A549 (cell line): ENCODE measurements at regions not wholly inside any gene's neighbourhood (a gene's known extent, or its start where the extent isn't known, plus 50 kb on each side); places are given as distances from the start of the nearest gene placed in this dataset.
"Not testable (repeated sequence)": the region's sequence is repeated elsewhere in the genome, so short reads cannot be mapped to it uniquely, and the experiment has no call there.

ENCODE experiments used
- ATAC-seq, 2 experiments: fragments of 200-7000 bp in 1 of 2; fragments of >200 bp in 1 of 2; cut with Nextera tagmentation in 1 of 2; cut with Tn5 transposase in 1 of 2; 3 replicates each; pipeline versions ENCODE4 v1.8.0 to v1.9.1; 2018 to 2020; ENCODE audit warnings: mild to moderate bottlenecking in 1 of 2, moderate library complexity in 1 of 2
- CTCF ChIA-PET: fragments of 300-600 bp; sonication (Branson Sonifier 250); formaldehyde crosslinking; extraction: SDS; loops from one replicate; lab custom pipeline; 2021; ENCODE audit warnings: antibody characterized with exemption, inconsistent platforms; lab: Yijun Ruan, JAX
- POLR2A ChIA-PET: fragments of 350-600 bp; formaldehyde crosslinking; extraction: SDS; loops from one replicate; lab custom pipeline; 2021; ENCODE audit warnings: antibody characterized with exemption, inconsistent platforms; lab: Yijun Ruan, JAX
- DNase-seq, 2 experiments: peaks; one replicate each; pipeline versions ENCODE4 v3.0.0 to v3.0.0-alpha.2; 2011 to 2016; ENCODE audit warnings: low read depth in 1 of 2, low spot score in 1 of 2
- FAIRE-seq: peaks from 2 replicates; lab custom pipeline; 2011; peaks lifted over from hg19 to GRCh38; lab: Jason Lieb, UNC
- H3K27ac ChIP-seq, 2 experiments: fragments of >200 bp; sonication (Bioruptor Twin); formaldehyde crosslinking; 3 replicates each; pipeline ENCODE4 v1.5.1; 2016 to 2017
- H3K4me1 ChIP-seq: fragments of >200 bp; sonication (Bioruptor Twin); formaldehyde crosslinking; 3 replicates; pipeline ENCODE4 v1.6.1; 2016
- H3K4me2 ChIP-seq: fragments of >200 bp; sonication (Bioruptor Twin); formaldehyde crosslinking; 3 replicates; pipeline ENCODE4 v1.6.1; 2016
- H3K4me3 ChIP-seq: fragments of >200 bp; sonication (Bioruptor Twin); formaldehyde crosslinking; 3 replicates; pipeline ENCODE4 v1.5.1; 2016
- H3K9me3 ChIP-seq: fragments of >200 bp; sonication (Bioruptor Twin); formaldehyde crosslinking; 3 replicates; pipeline ENCODE4 v1.6.1; 2016
- ATOH8 ChIP-seq: fragments of 250-450 bp; sonication (Bioruptor Pico); IDR thresholded peaks from 2 replicates; pipeline ENCODE4 v1.5.0; 2020; ENCODE audit warnings: low read depth, mild to moderate bottlenecking, moderate library complexity
- CBX8 ChIP-seq: fragments of 200-600 bp; sonication (generic); IDR thresholded peaks from 2 replicates; pipeline ENCODE4 v1.6.1; 2016
- CHD2 ChIP-seq: fragments of 150-350 bp; IDR thresholded peaks from 2 replicates; pipeline ENCODE4 v1.6.1; 2014; ENCODE audit warnings: low read length; ENCODE audit not compliant: partially characterized antibody
- CTCF ChIP-seq: fragments of >200 bp; sonication (Bioruptor Twin); formaldehyde crosslinking; IDR thresholded peaks from 3 replicates; pipeline ENCODE4 v1.5.1; 2016
- FOSB ChIP-seq: fragments of 250-450 bp; sonication (Bioruptor Pico); IDR thresholded peaks from 2 replicates; pipeline ENCODE4 v1.5.0; 2020; ENCODE audit warnings: mild to moderate bottlenecking, moderate library complexity
- FOSL2 ChIP-seq, 2 experiments: fragments of 450-650 bp in 1 of 2; fragments of >200 bp in 1 of 2; sonication (Bioruptor Twin) in 1 of 2; formaldehyde crosslinking; IDR thresholded peaks; 2 replicates each; pipeline versions ENCODE4 v1.5.0 to v1.6.1; 2016 to 2020; ENCODE audit warnings: mild to moderate bottlenecking in 1 of 2, moderate library complexity in 1 of 2
- HES2 ChIP-seq: fragments of >200 bp; sonication (Bioruptor Twin); formaldehyde crosslinking; IDR thresholded peaks from 2 replicates; pipeline ENCODE4 v1.6.1; 2016
- JUNB ChIP-seq: fragments of >200 bp; sonication (Bioruptor Twin); formaldehyde crosslinking; IDR thresholded peaks from 2 replicates; pipeline ENCODE4 v1.6.1; 2016
- KDM1A ChIP-seq: fragments of 200-600 bp; sonication (generic); IDR thresholded peaks from 2 replicates; pipeline ENCODE4 v1.6.1; 2016; ENCODE audit warnings: low read depth, mild to moderate bottlenecking
- NFE2L2 ChIP-seq: fragments of 150-350 bp; conservative IDR thresholded peaks from 2 replicates; pipeline ENCODE4 v1.6.1; 2014; ENCODE audit warnings: low read length
- NPAS2 ChIP-seq: fragments of 250-450 bp; sonication (Bioruptor Pico); IDR thresholded peaks from 2 replicates; pipeline ENCODE4 v1.8.0; 2022; ENCODE audit warnings: mild to moderate bottlenecking, moderate library complexity, borderline replicate concordance
- NR3C1 ChIP-seq: fragments of >200 bp; sonication (Bioruptor Twin); formaldehyde crosslinking; IDR thresholded peaks from 3 replicates; pipeline ENCODE4 v1.6.1; 2017
- POLR2AphosphoS2 ChIP-seq: conservative IDR thresholded peaks from 2 replicates; pipeline ENCODE4 v1.6.1; 2012; ENCODE audit warnings: low read length, improper control_type of control experiment, inconsistent platforms
- REST ChIP-seq: fragments of 200-600 bp; sonication (generic); IDR thresholded peaks from 2 replicates; pipeline ENCODE4 v1.6.1; 2016; ENCODE audit warnings: antibody characterized with exemption, mild to moderate bottlenecking, moderate library complexity
- RNF2 ChIP-seq: fragments of 200-600 bp; sonication (generic); IDR thresholded peaks from 2 replicates; pipeline ENCODE4 v1.6.1; 2016; ENCODE audit warnings: low read depth, mild to moderate bottlenecking, antibody characterized with exemption, moderate library complexity, borderline replicate concordance
- SREBF2 ChIP-seq: fragments of 450-650 bp; IDR thresholded peaks from 2 replicates; pipeline ENCODE4 v1.6.1; 2014; ENCODE audit warnings: mild to moderate bottlenecking, moderate library complexity
- USF2 ChIP-seq: fragments of 450-650 bp; IDR thresholded peaks from 2 replicates; pipeline ENCODE4 v1.6.1; 2014; ENCODE audit warnings: antibody characterized with exemption
- WGBS: methylation state at CpG from one replicate; pipeline ENCODE4 v1.1.6; 2017; ENCODE audit errors: missing lambda C conversion rate; 5-methylcytosine and 5-hydroxymethylcytosine counted together

- TF ChIP-seq FOSL2 (IDR thresholded peaks at IDR 0.05) (peak; percentile 61), FOSL2 (CRISPR knock-in tag; IDR thresholded peaks at IDR 0.05) (peak; percentile 76), SREBF2 (no peak), NPAS2 (no peak), CBX8 (no peak), HES2 (peak; percentile 28; the same call in 1 of the 2 replicates), POLR2AphosphoS2 (no peak), CHD2 (no peak), RNF2 (no peak), JUNB (peak; percentile 70), CTCF (no peak), REST (no peak), NFE2L2 (no peak), ATOH8 (CRISPR knock-in tag) (peak; percentile 33; the same call in 1 of the 2 replicates), NR3C1 (no peak), FOSB (CRISPR knock-in tag) (no peak)
Measured at GRCh38 chr1:232142403-232143314, 487.3 kb downstream of the SIPA1L2 start (continued).

- 77% methylated on average over 5 of the region's 5 CpGs for WGBS
- FAIRE-seq, POLR2A ChIA-PET, CTCF ChIA-PET, DNase-seq, H3K4me2 ChIP-seq, H3K4me3 ChIP-seq, ATAC-seq: not testable (repeated sequence)
- Histone ChIP-seq H3K4me1 (peaks cover 34% of the 10 kb centered on the region), H3K9me3 (peaks cover 16% of the 10 kb centered on the region; the same call in 2 of the 3 replicates), H3K27ac (peak overlapping the region; percentile 55 to 92; a peak in 2 of 6 replicates)
Measured at GRCh38 chr1:232141167-232141448, 488.8 kb downstream of the SIPA1L2 start.

- no peak for FAIRE-seq
- 55% methylated on average over 6 of the region's 6 CpGs for WGBS
Measured at GRCh38 chr1:232140419-232141166, 489.3 kb downstream of the SIPA1L2 start.

More at GRCh38 chr1:232140419-232141166, 489.3 kb downstream of the SIPA1L2 start:
- POLR2A ChIA-PET: no interaction called here
- TF ChIP-seq JUNB (no peak), KDM1A (peak; percentile 53; the same call in 1 of the 2 replicates), USF2 (no peak)
- Histone ChIP-seq H3K9me3 (peaks cover 16% of the 10 kb centered on the region; the same call in 2 of the 3 replicates), H3K4me1 (peaks cover 29% of the 10 kb centered on the region), H3K4me2 (no peak overlapping the region), H3K4me3 (no peak overlapping the region), H3K27ac (peak overlapping the region in 1 of 2 experiments; percentile 55; a peak in 2 of 6 replicates)
- CTCF ChIA-PET: no interaction called here
- ATAC-seq (no peak), DNase-seq (no peak)
